ENCODE measurements at regions not wholly inside any gene's neighbourhood (a gene's known extent, or its start where the extent isn't known, plus 50 kb on each side); places are given as distances from the start of the nearest gene placed in this dataset.

DNA sequence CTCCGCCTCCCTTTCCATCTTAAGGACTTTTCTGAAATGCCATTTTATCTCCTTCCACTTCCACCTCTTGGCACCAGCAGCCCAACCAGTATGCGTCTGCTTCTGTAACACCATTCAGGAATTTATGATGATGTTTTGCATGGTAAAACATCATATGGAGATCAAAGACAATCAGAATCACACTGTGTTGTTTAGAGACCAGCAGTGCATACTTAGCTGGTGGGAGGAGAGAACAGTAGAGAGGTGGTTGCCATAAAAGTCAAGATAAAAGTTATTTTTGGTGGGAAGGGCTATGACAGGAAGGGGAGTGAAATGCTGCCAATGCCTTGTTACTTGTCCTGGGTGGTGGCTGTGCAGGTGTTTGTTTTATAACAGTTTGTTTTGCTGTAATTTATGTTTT is 268.0 kb downstream of the OPA1 start (continued):
- TF ChIP-seq ZNF114 (CRISPR knock-in tag; IDR thresholded peaks at IDR 0.05), result no peak
- no peak for TF ChIP-seq POLR2AphosphoS5 (IDR thresholded peaks at IDR 0.05; ENCODE audit: low read depth)
- no peak for TF ChIP-seq JUNB (IDR thresholded peaks at IDR 0.05; ENCODE audit: unreplicated experiment)
- no peak for TF ChIP-seq CREB1 (CRISPR knock-in tag; IDR thresholded peaks at IDR 0.05; ENCODE audit: low read depth)
- TF ChIP-seq, protein P1, sequence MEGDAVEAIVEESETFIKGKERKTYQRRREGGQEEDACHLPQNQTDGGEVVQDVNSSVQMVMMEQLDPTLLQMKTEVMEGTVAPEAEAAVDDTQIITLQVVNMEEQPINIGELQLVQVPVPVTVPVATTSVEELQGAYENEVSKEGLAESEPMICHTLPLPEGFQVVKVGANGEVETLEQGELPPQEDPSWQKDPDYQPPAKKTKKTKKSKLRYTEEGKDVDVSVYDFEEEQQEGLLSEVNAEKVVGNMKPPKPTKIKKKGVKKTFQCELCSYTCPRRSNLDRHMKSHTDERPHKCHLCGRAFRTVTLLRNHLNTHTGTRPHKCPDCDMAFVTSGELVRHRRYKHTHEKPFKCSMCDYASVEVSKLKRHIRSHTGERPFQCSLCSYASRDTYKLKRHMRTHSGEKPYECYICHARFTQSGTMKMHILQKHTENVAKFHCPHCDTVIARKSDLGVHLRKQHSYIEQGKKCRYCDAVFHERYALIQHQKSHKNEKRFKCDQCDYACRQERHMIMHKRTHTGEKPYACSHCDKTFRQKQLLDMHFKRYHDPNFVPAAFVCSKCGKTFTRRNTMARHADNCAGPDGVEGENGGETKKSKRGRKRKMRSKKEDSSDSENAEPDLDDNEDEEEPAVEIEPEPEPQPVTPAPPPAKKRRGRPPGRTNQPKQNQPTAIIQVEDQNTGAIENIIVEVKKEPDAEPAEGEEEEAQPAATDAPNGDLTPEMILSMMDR (conservative IDR thresholded peaks at IDR 0.05; ENCODE audit: low read depth in 2 of 2), result no peak
- no peak for TF ChIP-seq EZH2 (IDR thresholded peaks at IDR 0.05; ENCODE audit: low read depth, unreplicated experiment)
- no peak for TF ChIP-seq ZNF331 (CRISPR knock-in tag; IDR thresholded peaks at IDR 0.05; ENCODE audit: low read depth)
- TF ChIP-seq STAT1 (IDR thresholded peaks at IDR 0.05; ENCODE audit: unreplicated experiment), result no peak
- no peak for TF ChIP-seq EZH2phosphoT487 (IDR thresholded peaks at IDR 0.05; ENCODE audit: unreplicated experiment)

DNA sequence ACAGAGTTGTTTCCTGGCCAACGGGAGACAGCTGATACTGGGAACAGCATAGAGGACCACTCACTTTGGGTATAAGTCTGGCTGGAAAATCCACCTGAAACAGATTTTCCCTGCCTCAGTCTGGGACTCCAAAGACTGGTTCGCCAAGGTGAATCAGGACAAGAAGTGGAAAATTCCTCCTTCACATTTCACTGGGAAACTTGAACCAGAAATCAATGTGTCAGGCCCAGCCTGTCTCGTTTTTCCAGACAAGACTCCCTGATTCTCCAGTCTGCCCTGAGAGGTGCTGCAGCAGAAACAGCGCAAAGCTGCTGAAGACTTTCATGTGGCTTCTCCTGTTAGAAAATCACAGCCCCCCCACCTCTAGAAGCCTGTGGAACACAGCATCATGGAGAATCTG is 269.8 kb downstream of the OPA1 start:
- DNase-seq (ENCODE audit: low spot score) (no peak), ATAC-seq (no peak)
- Histone ChIP-seq H4K20me1 (replicated peaks; ENCODE audit: insufficient read depth) (no peaks in the 10 kb centered on the region), H3K4me2 (no peak overlapping the region), H3K9me2 (ENCODE audit: insufficient read depth) (peaks cover 16% of the 10 kb centered on the region), H3K36me3 (ENCODE audit: insufficient read depth) (no peaks in the 10 kb centered on the region), H3K4me1 (ENCODE audit: insufficient read depth) (peaks cover 6% of the 10 kb centered on the region; the same call in 1 of the 2 replicates), H3K27me3 (ENCODE audit: insufficient read depth) (no peaks in the 10 kb centered on the region), H3F3A (replicated peaks; ENCODE audit: low read depth) (no peaks in the 10 kb centered on the region), H2AFZ (peak overlapping the region; percentile 23; the same call in 1 of the 2 replicates), H3K79me2 (replicated peaks; ENCODE audit: insufficient read depth) (no peaks in the 10 kb centered on the region), H3K27ac (ENCODE audit: low read depth) (no peak overlapping the region), H3K4me3 (no peak overlapping the region)
- peaks cover 5% of the 10 kb centered on the region for H3K27me3 Mint-ChIP-seq (ENCODE audit: insufficient read depth, low read depth, poor library complexity)
- no peak overlapping the region for H3K27ac Mint-ChIP-seq
- H3K4me3 Mint-ChIP-seq, result no peak overlapping the region
- peaks cover 7% of the 10 kb centered on the region; the same call in 2 of the 3 replicates for H3K4me1 Mint-ChIP-seq
- no peaks in the 10 kb centered on the region for H3K36me3 Mint-ChIP-seq (ENCODE audit: low read depth)
- TF ChIP-seq STAT1 (IDR thresholded peaks at IDR 0.05; ENCODE audit: unreplicated experiment), result no peak
- no peak for TF ChIP-seq CREB1 (CRISPR knock-in tag; IDR thresholded peaks at IDR 0.05; ENCODE audit: low read depth)
- TF ChIP-seq, protein P2, sequence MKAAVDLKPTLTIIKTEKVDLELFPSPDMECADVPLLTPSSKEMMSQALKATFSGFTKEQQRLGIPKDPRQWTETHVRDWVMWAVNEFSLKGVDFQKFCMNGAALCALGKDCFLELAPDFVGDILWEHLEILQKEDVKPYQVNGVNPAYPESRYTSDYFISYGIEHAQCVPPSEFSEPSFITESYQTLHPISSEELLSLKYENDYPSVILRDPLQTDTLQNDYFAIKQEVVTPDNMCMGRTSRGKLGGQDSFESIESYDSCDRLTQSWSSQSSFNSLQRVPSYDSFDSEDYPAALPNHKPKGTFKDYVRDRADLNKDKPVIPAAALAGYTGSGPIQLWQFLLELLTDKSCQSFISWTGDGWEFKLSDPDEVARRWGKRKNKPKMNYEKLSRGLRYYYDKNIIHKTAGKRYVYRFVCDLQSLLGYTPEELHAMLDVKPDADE (IDR thresholded peaks at IDR 0.05), result no peak
- TF ChIP-seq ZNF114 (CRISPR knock-in tag; IDR thresholded peaks at IDR 0.05), result no peak
- TF ChIP-seq NANOG (IDR thresholded peaks at IDR 0.05; ENCODE audit: borderline replicate concordance), result no peak
- TF ChIP-seq EZH2 (IDR thresholded peaks at IDR 0.05; ENCODE audit: low read depth, unreplicated experiment), result no peak
- TF ChIP-seq, protein P1 (conservative IDR thresholded peaks at IDR 0.05; ENCODE audit: low read depth in 2 of 2), result no peak
- H3K9me3 Mint-ChIP-seq, result no peaks in the 10 kb centered on the region
